Vagina (tissue), 2 donors: ENCODE measurements at regions not wholly inside any gene's neighbourhood (a gene's known extent, or its start where the extent isn't known, plus 50 kb on each side); places are given as distances from the start of the nearest gene placed in this dataset.

Experiments
- DNase-seq, 2 donors: peaks; one replicate each; pipeline ENCODE4 v3.0.0-alpha.2; 2017; ENCODE audit errors: extremely low spot score in 2 of 2
- H3K27ac ChIP-seq: fragments of 200-600 bp; sonication (generic); one replicate; pipeline ENCODE4 v1.5.1; 2019
- H3K27me3 ChIP-seq: fragments of 200-600 bp; sonication (generic); one replicate; pipeline ENCODE4 v1.5.1; 2019
- H3K36me3 ChIP-seq, 2 donors: fragments of 200-600 bp; sonication (generic); one replicate each; pipeline ENCODE4 v1.5.1; 2017 to 2019
- H3K4me1 ChIP-seq: fragments of 200-600 bp; sonication (generic); one replicate; pipeline ENCODE4 v1.5.1; 2019
- H3K4me3 ChIP-seq, 2 donors: fragments of 200-600 bp; sonication (generic); 1 replicate in 1 of 2; 2 replicates in 1 of 2; pipeline ENCODE4 v1.5.1; 2016 to 2019
- H3K9me3 ChIP-seq: fragments of 200-600 bp; sonication (generic); one replicate; pipeline ENCODE4 v1.5.1; 2019
- POLR2A ChIP-seq, 2 donors: fragments of 450-650 bp; IDR thresholded peaks; one replicate each; pipeline ENCODE4 v1.6.1; 2017; ENCODE audit warnings: antibody characterized with exemption in 2 of 2, mild to moderate bottlenecking in 2 of 2, moderate library complexity in 2 of 2
- POLR2AphosphoS5 ChIP-seq, 2 donors: sonication (generic); formaldehyde crosslinking; IDR thresholded peaks; one replicate each; pipeline ENCODE4 v1.9.0; 2017; ENCODE audit warnings: antibody characterized with exemption in 2 of 2, mild to moderate bottlenecking in 2 of 2, low read depth in 1 of 2; ENCODE audit not compliant: insufficient read depth in 1 of 2
- intact Hi-C: fragments of 100-400 bp; cut with DNase I; formaldehyde crosslinking; loops from one replicate; pipeline ENCODE4 v1.15.1; 2023
- TF ChIP-seq, protein P1 (sequence below), 3 experiments: fragments of 450-650 bp in 2 of 3; fragments of 200-600 bp in 1 of 3; sonication (generic) in 1 of 3; IDR thresholded peaks; one replicate each; pipeline ENCODE4 v1.5.1; 2017 to 2019; ENCODE audit warnings: antibody characterized with exemption in 3 of 3, mild to moderate bottlenecking in 2 of 3, moderate library complexity in 2 of 3

GRCh38 chr6:12403201-12403826, 113.2 kb downstream of the EDN1 start:
- no peak for TF ChIP-seq POLR2A (IDR thresholded peaks at IDR 0.05)
- DNase-seq, result no peak
- Histone ChIP-seq H3K4me3 (no peak overlapping the region), H3K9me3 (no peaks in the 10 kb centered on the region), H3K36me3 (no peaks in the 10 kb centered on the region), H3K4me1 (no peaks in the 10 kb centered on the region), H3K27me3 (no peaks in the 10 kb centered on the region), H3K27ac (no peak overlapping the region)
- intact Hi-C loops, result no loop called here

GRCh38 chr6:12403947-12404647, 113.9 kb downstream of the EDN1 start:
- intact Hi-C loops, result no loop called here
- H3K4me3 ChIP-seq, result no peak overlapping the region
- H3K4me1 ChIP-seq, result no peaks in the 10 kb centered on the region
- H3K27ac ChIP-seq, result no peak overlapping the region
- DNase-seq, result no peak
- H3K9me3 ChIP-seq, result no peaks in the 10 kb centered on the region
- TF ChIP-seq POLR2AphosphoS5 (IDR thresholded peaks at IDR 0.05; ENCODE audit: insufficient read depth in 1 of 2, low read depth in 1 of 2), result no peak
- TF ChIP-seq, protein P1, sequence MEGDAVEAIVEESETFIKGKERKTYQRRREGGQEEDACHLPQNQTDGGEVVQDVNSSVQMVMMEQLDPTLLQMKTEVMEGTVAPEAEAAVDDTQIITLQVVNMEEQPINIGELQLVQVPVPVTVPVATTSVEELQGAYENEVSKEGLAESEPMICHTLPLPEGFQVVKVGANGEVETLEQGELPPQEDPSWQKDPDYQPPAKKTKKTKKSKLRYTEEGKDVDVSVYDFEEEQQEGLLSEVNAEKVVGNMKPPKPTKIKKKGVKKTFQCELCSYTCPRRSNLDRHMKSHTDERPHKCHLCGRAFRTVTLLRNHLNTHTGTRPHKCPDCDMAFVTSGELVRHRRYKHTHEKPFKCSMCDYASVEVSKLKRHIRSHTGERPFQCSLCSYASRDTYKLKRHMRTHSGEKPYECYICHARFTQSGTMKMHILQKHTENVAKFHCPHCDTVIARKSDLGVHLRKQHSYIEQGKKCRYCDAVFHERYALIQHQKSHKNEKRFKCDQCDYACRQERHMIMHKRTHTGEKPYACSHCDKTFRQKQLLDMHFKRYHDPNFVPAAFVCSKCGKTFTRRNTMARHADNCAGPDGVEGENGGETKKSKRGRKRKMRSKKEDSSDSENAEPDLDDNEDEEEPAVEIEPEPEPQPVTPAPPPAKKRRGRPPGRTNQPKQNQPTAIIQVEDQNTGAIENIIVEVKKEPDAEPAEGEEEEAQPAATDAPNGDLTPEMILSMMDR (IDR thresholded peaks at IDR 0.05), result no peak
- no peak for TF ChIP-seq POLR2A (IDR thresholded peaks at IDR 0.05)
- H3K36me3 ChIP-seq, result no peaks in the 10 kb centered on the region
- no peaks in the 10 kb centered on the region for H3K27me3 ChIP-seq

DNA sequence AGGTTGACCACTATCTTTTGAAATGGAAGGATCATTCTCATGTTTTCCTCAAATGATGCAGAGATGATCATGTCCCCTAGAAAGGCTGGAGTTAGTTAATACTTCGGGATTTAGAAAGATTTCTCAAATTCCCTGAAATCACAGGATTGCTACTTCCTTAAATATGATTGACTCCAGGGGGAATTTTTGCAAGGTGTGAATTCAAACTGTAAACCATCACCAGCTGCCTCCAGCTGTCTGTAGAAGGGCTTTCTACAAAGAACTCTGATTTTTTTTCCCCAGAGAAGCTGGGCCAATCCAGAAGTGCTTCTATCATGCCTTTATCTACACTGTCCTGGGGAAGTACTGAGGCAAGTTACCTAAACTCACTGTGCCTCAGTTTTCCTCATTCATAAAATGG, 114.5 kb downstream of the EDN1 start:
- Histone ChIP-seq H3K27ac (no peak overlapping the region), H3K9me3 (no peaks in the 10 kb centered on the region), H3K4me1 (no peaks in the 10 kb centered on the region), H3K27me3 (no peaks in the 10 kb centered on the region), H3K4me3 (no peak overlapping the region), H3K36me3 (no peaks in the 10 kb centered on the region)
- intact Hi-C loops, result no loop called here
- no peak for DNase-seq
- TF ChIP-seq POLR2A (IDR thresholded peaks at IDR 0.05) (no peak), POLR2AphosphoS5 (IDR thresholded peaks at IDR 0.05; ENCODE audit: insufficient read depth in 1 of 2, low read depth in 1 of 2) (no peak)
- TF ChIP-seq, protein P1 (IDR thresholded peaks at IDR 0.05), result no peak

GRCh38 chr6:12408752-12409151, 118.6 kb downstream of the EDN1 start:
- Histone ChIP-seq H3K27ac (no peak overlapping the region), H3K36me3 (no peaks in the 10 kb centered on the region), H3K4me3 (no peak overlapping the region), H3K27me3 (no peaks in the 10 kb centered on the region), H3K4me1 (no peaks in the 10 kb centered on the region), H3K9me3 (no peaks in the 10 kb centered on the region)
- intact Hi-C loops, result no loop called here
- no peak for DNase-seq
- TF ChIP-seq, protein P1 (IDR thresholded peaks at IDR 0.05), result no peak
- TF ChIP-seq POLR2AphosphoS5 (IDR thresholded peaks at IDR 0.05; ENCODE audit: insufficient read depth in 1 of 2, low read depth in 1 of 2), result no peak
- TF ChIP-seq POLR2A (IDR thresholded peaks at IDR 0.05), result no peak

DNA sequence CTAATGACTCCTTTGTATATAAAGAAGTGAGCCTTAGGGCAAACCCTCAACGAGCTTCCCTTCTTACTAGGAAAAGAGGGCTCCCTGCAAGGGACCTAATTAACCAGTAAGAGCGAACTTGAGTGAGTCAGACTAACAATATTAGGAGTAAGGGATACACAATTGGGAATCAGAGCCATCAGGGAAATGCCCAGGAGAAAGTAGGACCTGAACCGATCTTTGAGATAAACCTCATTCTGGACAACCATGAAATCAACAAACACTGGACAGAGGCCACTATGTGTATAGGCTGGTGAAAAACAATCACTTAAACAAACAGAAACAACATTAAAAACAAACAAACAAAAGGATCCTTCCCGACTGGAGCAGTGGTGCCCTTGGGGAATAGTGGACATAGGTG, 120.8 kb downstream of the EDN1 start:
- no peak overlapping the region for H3K27ac ChIP-seq
- TF ChIP-seq POLR2AphosphoS5 (IDR thresholded peaks at IDR 0.05; ENCODE audit: insufficient read depth in 1 of 2, low read depth in 1 of 2), result no peak
- TF ChIP-seq, protein P1 (IDR thresholded peaks at IDR 0.05), result no peak

More for the DNA sequence above, 120.8 kb downstream of the EDN1 start:
- no peaks in the 10 kb centered on the region for H3K4me1 ChIP-seq
- H3K4me3 ChIP-seq, result no peak overlapping the region
- H3K9me3 ChIP-seq, result no peaks in the 10 kb centered on the region
- no peaks in the 10 kb centered on the region for H3K36me3 ChIP-seq
- DNase-seq, result no peak
- H3K27me3 ChIP-seq, result no peaks in the 10 kb centered on the region
- intact Hi-C loops, result no loop called here
